Gastroesophageal sphincter (tissue), 3 donors: ENCODE measurements at regions not wholly inside any gene's neighbourhood (a gene's known extent, or its start where the extent isn't known, plus 50 kb on each side); places are given as distances from the start of the nearest gene placed in this dataset.

Experiments
- POLR2A ChIP-seq, 2 donors: fragments of 450-650 bp; IDR thresholded peaks; one replicate each; pipeline ENCODE4 v1.6.1; 2017; ENCODE audit warnings: antibody characterized with exemption in 2 of 2, mild to moderate bottlenecking in 2 of 2, moderate library complexity in 1 of 2
- TF ChIP-seq, protein P1 (sequence below), 4 experiments: fragments of 200-600 bp in 2 of 4; fragments of 450-650 bp in 2 of 4; sonication (generic) in 1 of 4; IDR thresholded peaks; one replicate each; pipeline ENCODE4 v1.5.1; 2017 to 2019; ENCODE audit warnings: antibody characterized with exemption in 4 of 4, mild to moderate bottlenecking in 2 of 4, moderate library complexity in 2 of 4

DNA sequence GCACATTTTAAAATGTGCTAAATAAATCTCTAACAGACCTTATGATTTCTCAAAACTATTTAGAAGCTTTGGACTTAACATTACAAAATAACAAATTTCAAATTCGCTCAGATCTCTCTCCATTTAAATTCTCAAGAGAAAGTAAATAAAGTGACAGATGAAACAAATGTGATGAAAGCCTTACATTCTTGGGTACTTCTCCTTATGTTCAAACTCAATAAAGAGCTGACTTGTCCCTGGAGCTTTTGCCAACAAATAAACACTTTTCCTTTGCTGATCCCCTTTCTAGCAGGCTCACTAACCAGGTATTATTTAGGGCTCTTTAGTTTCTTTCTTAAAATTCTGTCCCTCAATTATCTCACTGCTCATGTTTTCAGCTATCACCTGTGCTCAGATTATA is 259.1 kb upstream of the ARPP21 start:
- no peak for TF ChIP-seq POLR2A (IDR thresholded peaks at IDR 0.05)
- TF ChIP-seq, protein P1, sequence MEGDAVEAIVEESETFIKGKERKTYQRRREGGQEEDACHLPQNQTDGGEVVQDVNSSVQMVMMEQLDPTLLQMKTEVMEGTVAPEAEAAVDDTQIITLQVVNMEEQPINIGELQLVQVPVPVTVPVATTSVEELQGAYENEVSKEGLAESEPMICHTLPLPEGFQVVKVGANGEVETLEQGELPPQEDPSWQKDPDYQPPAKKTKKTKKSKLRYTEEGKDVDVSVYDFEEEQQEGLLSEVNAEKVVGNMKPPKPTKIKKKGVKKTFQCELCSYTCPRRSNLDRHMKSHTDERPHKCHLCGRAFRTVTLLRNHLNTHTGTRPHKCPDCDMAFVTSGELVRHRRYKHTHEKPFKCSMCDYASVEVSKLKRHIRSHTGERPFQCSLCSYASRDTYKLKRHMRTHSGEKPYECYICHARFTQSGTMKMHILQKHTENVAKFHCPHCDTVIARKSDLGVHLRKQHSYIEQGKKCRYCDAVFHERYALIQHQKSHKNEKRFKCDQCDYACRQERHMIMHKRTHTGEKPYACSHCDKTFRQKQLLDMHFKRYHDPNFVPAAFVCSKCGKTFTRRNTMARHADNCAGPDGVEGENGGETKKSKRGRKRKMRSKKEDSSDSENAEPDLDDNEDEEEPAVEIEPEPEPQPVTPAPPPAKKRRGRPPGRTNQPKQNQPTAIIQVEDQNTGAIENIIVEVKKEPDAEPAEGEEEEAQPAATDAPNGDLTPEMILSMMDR (IDR thresholded peaks at IDR 0.05): no peak
